T-cell (primary cell): ENCODE measurements at regions not wholly inside any gene's neighbourhood (a gene's known extent, or its start where the extent isn't known, plus 50 kb on each side); places are given as distances from the start of the nearest gene placed in this dataset.

Experiments
- ATAC-seq, 4 experiments: fragments of 200-7000 bp in 3 of 4; fragments of 150-1000 bp in 1 of 4; cut with Tn5 transposase; replicated peaks in 1 of 4; 1 replicate in 3 of 4; 2 replicates in 1 of 4; pipeline ENCODE4 v1.10.0; 2021; ENCODE audit warnings: moderate library complexity in 3 of 4, mild to moderate bottlenecking in 2 of 4, moderate number of reproducible peaks in 1 of 4
- CTCF ChIA-PET, 2 donors: fragments of 300-600 bp; sonication (Branson Sonifier 250); formaldehyde crosslinking; loops; one replicate each; lab custom pipeline; 2022; ENCODE audit warnings: antibody characterized with exemption in 2 of 2; lab: Charles Lee
- POLR2A ChIA-PET, 2 donors: fragments of 300-600 bp; sonication (Branson Sonifier 250); formaldehyde crosslinking; loops; one replicate each; lab custom pipeline; 2022; ENCODE audit warnings: antibody characterized with exemption in 2 of 2; lab: Charles Lee
- DNase-seq, 35 experiments: peaks; one replicate each; pipeline versions ENCODE4 v3.0.0 to v3.0.0-alpha.2; 2013 to 2023
- H3K27ac ChIP-seq: one replicate; pipeline ENCODE4 v1.5.1; 2013; ENCODE audit warnings: low read length
- H3K27me3 ChIP-seq, 2 experiments: replicated peaks in 1 of 2; 1 replicate in 1 of 2; 2 replicates in 1 of 2; pipeline versions ENCODE4 v1.6.1 to v1.7.0; 2013; ENCODE audit warnings: low read length in 1 of 2, mixed read lengths in 1 of 2; ENCODE audit not compliant: control insufficient read depth in 2 of 2, insufficient read depth in 2 of 2; ENCODE audit errors: extremely low read depth in 1 of 2
- H3K36me3 ChIP-seq, 2 donors: 1 replicate in 1 of 2; 2 replicates in 1 of 2; pipeline versions ENCODE4 v1.6.1 to v1.7.0; 2013; ENCODE audit warnings: low read length in 1 of 2; ENCODE audit not compliant: control insufficient read depth in 2 of 2, insufficient read depth in 1 of 2; ENCODE audit errors: extremely low read depth in 1 of 2
- H3K4me1 ChIP-seq, 2 experiments: 1 replicate in 1 of 2; 2 replicates in 1 of 2; pipeline versions ENCODE4 v1.6.1 to v1.7.0; 2013; ENCODE audit warnings: low read length in 2 of 2, mixed read lengths in 1 of 2; ENCODE audit not compliant: insufficient read depth in 2 of 2, control insufficient read depth in 1 of 2; ENCODE audit errors: extremely low read depth in 1 of 2
- H3K4me3 ChIP-seq, 2 donors: 1 replicate in 1 of 2; 2 replicates in 1 of 2; pipeline versions ENCODE4 v1.5.1 to v1.7.0; 2013; ENCODE audit warnings: mild to moderate bottlenecking in 2 of 2, low read length in 1 of 2, moderate library complexity in 1 of 2; ENCODE audit not compliant: control insufficient read depth in 1 of 2; ENCODE audit errors: extremely low read depth in 1 of 2
- H3K9me3 ChIP-seq: 2 replicates; pipeline ENCODE4 v1.7.0; 2013
- H3K27ac Mint-ChIP-seq, 2 donors: one replicate each; pipeline ENCODE4 v1.8.0; 2020 to 2021; ENCODE audit warnings: mild to moderate bottlenecking in 2 of 2, mixed read lengths in 2 of 2
- H3K27me3 Mint-ChIP-seq, 2 donors: one replicate each; pipeline ENCODE4 v1.8.0; 2021 to 2022; ENCODE audit warnings: mixed read lengths in 2 of 2
- H3K36me3 Mint-ChIP-seq: one replicate; pipeline ENCODE4 v1.8.0; 2021; ENCODE audit warnings: mixed read lengths
- H3K4me1 Mint-ChIP-seq, 3 donors: one replicate each; pipeline ENCODE4 v1.8.0; 2020 to 2022; ENCODE audit warnings: mixed read lengths in 3 of 3, mild to moderate bottlenecking in 1 of 3
- H3K4me3 Mint-ChIP-seq, 3 donors: one replicate each; pipeline ENCODE4 v1.8.0; 2020 to 2022; ENCODE audit warnings: mild to moderate bottlenecking in 3 of 3, mixed read lengths in 3 of 3, moderate library complexity in 3 of 3
- H3K9me3 Mint-ChIP-seq, 3 donors: one replicate each; pipeline ENCODE4 v1.8.0; 2020 to 2022; ENCODE audit warnings: mixed read lengths in 3 of 3
- WGBS: methylation state at CpG from one replicate; pipeline ENCODE4 v1.1.5; 2013; ENCODE audit warnings: missing lambda C conversion rate; ENCODE audit not compliant: insufficient coverage; 5-methylcytosine and 5-hydroxymethylcytosine counted together

DNA sequence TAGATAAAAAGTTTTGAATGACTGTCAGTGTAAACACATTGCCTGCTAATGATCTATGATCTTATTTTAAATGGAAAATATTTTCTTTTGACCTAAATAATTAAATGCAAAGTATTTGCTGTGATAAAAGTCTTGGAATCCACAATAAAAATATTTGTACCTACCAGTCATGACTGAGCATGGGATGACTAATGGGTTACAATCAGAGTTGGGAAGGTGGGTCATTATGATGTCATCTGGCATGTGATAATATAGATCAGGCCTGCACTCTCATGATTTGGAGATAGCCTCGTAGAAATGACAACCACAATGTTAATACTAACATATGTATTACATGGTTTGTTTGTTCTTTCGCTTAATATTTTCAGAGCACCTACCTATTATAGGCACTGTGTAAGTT lies 848.8 kb upstream of the KLHL29 start:
- POLR2A ChIA-PET = no interaction called here
- Histone ChIP-seq H3K27me3 (no peaks in the 10 kb centered on the region), H3K4me3 (no peak overlapping the region), H3K27ac (no peak overlapping the region), H3K36me3 (no peaks in the 10 kb centered on the region), H3K4me1 (no peaks in the 10 kb centered on the region), H3K9me3 (no peaks in the 10 kb centered on the region)
- Mint-ChIP-seq H3K9me3 (peaks cover 10 to 28% (median 20%) of the 10 kb centered on the region in 3 donors), H3K27ac (no peak overlapping the region), H3K27me3 (no peaks in the 10 kb centered on the region), H3K4me3 (no peak overlapping the region), H3K4me1 (no peaks in the 10 kb centered on the region), H3K36me3 (no peaks in the 10 kb centered on the region)
- WGBS = no CpG with 5 or more reads among the region's 2 CpGs
- DNase-seq (no peak), ATAC-seq (no peak)
- CTCF ChIA-PET = no interaction called here

DNA sequence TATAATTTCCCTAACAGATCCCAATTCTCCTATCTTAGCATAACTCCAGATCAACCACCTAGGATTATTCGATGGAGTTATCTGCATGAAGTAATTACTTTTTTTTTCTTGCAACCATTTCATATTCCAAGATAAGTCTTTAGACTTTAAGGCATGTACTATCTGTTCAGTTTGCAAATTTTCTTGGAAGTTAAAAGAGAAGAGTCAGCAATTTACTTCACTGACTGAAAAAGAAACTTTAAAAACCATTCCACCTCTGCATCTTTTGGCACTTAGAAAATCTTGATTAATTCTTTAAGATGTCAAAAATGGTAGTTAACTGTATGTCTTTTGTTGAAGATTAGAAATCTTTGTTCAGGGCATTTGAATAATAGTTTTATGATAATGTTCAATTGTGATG lies 830.5 kb upstream of the KLHL29 start:
- H3K27ac Mint-ChIP-seq = no peak overlapping the region
- H3K9me3 Mint-ChIP-seq = peaks cover 5 to 19% (median 13%) of the 10 kb centered on the region in 3 donors
- H3K27me3 ChIP-seq = no peaks in the 10 kb centered on the region

DNA sequence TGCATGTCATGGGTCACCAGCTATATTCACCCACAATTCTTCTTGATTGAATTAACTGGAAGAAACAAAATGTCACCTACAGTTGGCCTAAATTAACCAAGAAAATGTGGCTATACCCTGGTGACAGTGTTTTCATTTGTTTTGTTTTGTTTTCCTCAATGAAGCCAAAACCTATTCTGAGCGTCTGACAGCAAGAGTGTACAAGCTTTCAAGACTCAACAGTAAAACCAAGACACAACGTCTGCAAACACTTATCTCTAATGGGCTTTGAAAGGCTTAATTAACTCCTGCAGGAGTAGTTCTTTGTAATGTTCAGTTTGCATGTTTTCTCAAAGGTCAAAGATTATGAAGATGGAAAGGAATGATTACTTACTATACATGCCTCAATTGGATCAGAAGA lies 827.6 kb upstream of the KLHL29 start:
- Mint-ChIP-seq H3K27ac (no peak overlapping the region), H3K9me3 (peaks cover 0 to 19% (median 12%) of the 10 kb centered on the region in 3 donors), H3K4me3 (no peak overlapping the region), H3K36me3 (no peaks in the 10 kb centered on the region), H3K4me1 (no peaks in the 10 kb centered on the region), H3K27me3 (no peaks in the 10 kb centered on the region)
- Histone ChIP-seq H3K27me3 (no peaks in the 10 kb centered on the region), H3K27ac (no peak overlapping the region), H3K4me1 (no peaks in the 10 kb centered on the region), H3K9me3 (no peaks in the 10 kb centered on the region), H3K36me3 (no peaks in the 10 kb centered on the region), H3K4me3 (no peak overlapping the region)
- no peak for DNase-seq
- ATAC-seq = no peak
- ChIA-PET POLR2A (no interaction called here), CTCF (no interaction called here)
- WGBS = no CpG with 5 or more reads among the region's 2 CpGs

More for the DNA sequence above, 830.5 kb upstream of the KLHL29 start:
- no CpG with 5 or more reads among the region's 1 CpG for WGBS
- ATAC-seq = no peak
- ChIA-PET POLR2A (no interaction called here), CTCF (no interaction called here)
- no peak for DNase-seq
- Mint-ChIP-seq H3K27me3 (no peaks in the 10 kb centered on the region), H3K4me1 (no peaks in the 10 kb centered on the region), H3K36me3 (no peaks in the 10 kb centered on the region), H3K4me3 (no peak overlapping the region)
- Histone ChIP-seq H3K4me1 (no peaks in the 10 kb centered on the region), H3K9me3 (no peaks in the 10 kb centered on the region), H3K4me3 (no peak overlapping the region), H3K27ac (no peak overlapping the region), H3K36me3 (no peaks in the 10 kb centered on the region)

DNA sequence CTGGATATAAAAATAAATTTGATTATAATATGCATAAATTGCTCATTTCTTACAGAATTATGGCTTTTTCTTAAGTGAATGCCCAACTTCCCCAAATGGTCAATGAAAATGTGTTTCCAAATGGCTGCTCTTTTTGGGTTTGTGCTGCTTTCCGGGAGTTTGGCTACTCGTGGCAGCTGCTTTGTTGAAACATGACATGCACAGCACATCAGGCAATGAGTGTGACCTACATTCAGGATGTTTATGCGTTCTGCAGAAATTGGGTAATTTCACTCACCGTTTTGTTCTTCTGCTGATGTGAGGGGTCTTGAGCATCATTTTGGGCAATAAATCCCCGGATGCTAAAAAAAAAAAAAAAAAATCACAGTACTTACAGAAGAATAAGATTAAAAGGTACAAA lies 825.0 kb upstream of the KLHL29 start:
- DNase-seq = no peak
- POLR2A ChIA-PET = no interaction called here
- Mint-ChIP-seq H3K36me3 (no peaks in the 10 kb centered on the region), H3K27me3 (no peaks in the 10 kb centered on the region), H3K4me1 (no peaks in the 10 kb centered on the region), H3K27ac (no peak overlapping the region), H3K4me3 (no peak overlapping the region), H3K9me3 (peaks cover 12 to 20% (median 12%) of the 10 kb centered on the region in 3 donors)
- no peaks in the 10 kb centered on the region for H3K4me1 ChIP-seq
- H3K9me3 ChIP-seq = no peaks in the 10 kb centered on the region
- no peaks in the 10 kb centered on the region for H3K36me3 ChIP-seq
- no peaks in the 10 kb centered on the region for H3K27me3 ChIP-seq
- 76% methylated on average over 3 of the region's 5 CpGs for WGBS
- H3K27ac ChIP-seq = no peak overlapping the region
- no peak for ATAC-seq
- CTCF ChIA-PET = no interaction called here
- no peak overlapping the region for H3K4me3 ChIP-seq

DNA sequence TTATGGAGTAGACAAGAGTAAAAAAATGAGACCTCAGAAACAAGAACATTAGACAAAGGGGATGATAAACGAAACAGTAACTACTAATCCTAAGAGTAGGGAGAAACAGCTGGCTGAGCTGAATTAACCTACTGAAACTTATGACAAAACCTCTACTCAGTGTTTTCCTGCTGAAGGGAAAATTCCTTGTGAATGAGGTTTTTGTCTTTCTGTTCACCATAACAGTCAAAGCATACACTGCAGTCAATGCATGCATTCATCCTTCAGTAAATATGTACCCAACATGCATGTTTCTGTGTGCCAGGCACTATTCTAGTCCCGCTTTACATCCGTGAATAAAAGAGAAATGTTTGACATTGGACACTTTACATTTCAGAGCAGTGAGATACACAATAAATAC lies 805.6 kb upstream of the KLHL29 start:
- ChIA-PET POLR2A (no interaction called here), CTCF (no interaction called here)
- Histone ChIP-seq H3K36me3 (no peaks in the 10 kb centered on the region), H3K9me3 (no peaks in the 10 kb centered on the region), H3K27ac (no peak overlapping the region), H3K4me3 (no peak overlapping the region), H3K27me3 (no peaks in the 10 kb centered on the region), H3K4me1 (no peaks in the 10 kb centered on the region)
- Mint-ChIP-seq H3K4me1 (no peaks in the 10 kb centered on the region), H3K27ac (no peak overlapping the region), H3K27me3 (no peaks in the 10 kb centered on the region), H3K4me3 (no peak overlapping the region), H3K36me3 (no peaks in the 10 kb centered on the region), H3K9me3 (peaks cover 19 to 33% (median 22%) of the 10 kb centered on the region in 3 donors)
- DNase-seq (no peak), ATAC-seq (no peak)
- WGBS = no CpG with 5 or more reads among the region's 3 CpGs

DNA sequence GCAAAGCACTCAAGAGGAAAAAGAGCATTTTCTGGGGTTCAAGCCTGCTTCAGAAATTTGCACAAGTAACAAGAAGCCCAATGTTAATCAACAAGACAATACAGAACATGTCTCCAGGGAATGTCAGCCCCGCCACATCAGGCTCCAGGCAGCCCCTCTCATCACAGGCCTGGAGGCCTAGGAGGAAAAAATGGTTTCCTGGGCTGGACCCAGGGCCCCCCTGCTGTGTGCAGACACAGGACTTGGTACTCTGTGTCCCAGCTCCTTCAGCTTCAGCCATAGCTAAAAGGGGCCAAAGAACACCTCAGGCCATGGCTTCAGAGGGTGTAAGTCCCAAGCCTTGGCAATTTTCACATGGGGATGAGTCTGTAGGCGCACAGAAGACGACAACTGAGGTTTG lies 802.9 kb upstream of the KLHL29 start:
- H3K36me3 ChIP-seq = no peaks in the 10 kb centered on the region
- no peak overlapping the region for H3K27ac ChIP-seq
- no peaks in the 10 kb centered on the region for H3K27me3 Mint-ChIP-seq
- 65% methylated on average over 3 of the region's 3 CpGs for WGBS
- ChIA-PET CTCF (no interaction called here), POLR2A (no interaction called here)
- DNase-seq = no peak
- H3K4me3 ChIP-seq = no peak overlapping the region
- no peak overlapping the region for H3K27ac Mint-ChIP-seq
- no peak for ATAC-seq
- H3K4me1 ChIP-seq = no peaks in the 10 kb centered on the region
- no peaks in the 10 kb centered on the region for H3K27me3 ChIP-seq
- no peaks in the 10 kb centered on the region for H3K9me3 ChIP-seq
- no peaks in the 10 kb centered on the region for H3K36me3 Mint-ChIP-seq
- H3K4me1 Mint-ChIP-seq = no peaks in the 10 kb centered on the region
- H3K4me3 Mint-ChIP-seq = no peak overlapping the region
- H3K9me3 Mint-ChIP-seq = peaks cover 19 to 22% (median 20%) of the 10 kb centered on the region in 3 donors

DNA sequence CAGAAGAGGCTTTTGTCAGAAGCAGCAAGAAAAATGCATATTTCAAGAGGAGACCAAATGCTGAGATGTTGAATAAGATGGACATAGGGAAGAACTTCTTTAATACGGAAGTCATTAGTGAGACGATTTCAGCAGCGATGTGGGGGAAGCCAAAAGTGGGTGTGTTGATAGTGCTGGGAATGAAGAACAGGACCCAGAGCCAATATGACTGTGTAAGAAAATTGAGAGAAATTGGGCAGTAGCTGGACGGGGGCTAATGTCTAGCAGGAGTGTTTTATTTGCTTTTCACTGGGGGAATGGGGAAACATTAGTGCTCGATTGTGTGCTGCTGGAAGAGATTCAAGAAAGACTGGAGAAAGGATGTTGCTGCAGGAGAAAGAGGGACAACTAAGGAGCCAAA lies 788.7 kb upstream of the KLHL29 start:
- Mint-ChIP-seq H3K36me3 (no peaks in the 10 kb centered on the region), H3K27ac (no peak overlapping the region), H3K4me3 (no peak overlapping the region), H3K27me3 (no peaks in the 10 kb centered on the region), H3K4me1 (no peaks in the 10 kb centered on the region), H3K9me3 (peaks cover 12 to 27% (median 21%) of the 10 kb centered on the region in 3 donors)
- Histone ChIP-seq H3K27me3 (no peaks in the 10 kb centered on the region), H3K9me3 (peaks cover 5% of the 10 kb centered on the region), H3K4me3 (no peak overlapping the region), H3K36me3 (no peaks in the 10 kb centered on the region), H3K27ac (no peak overlapping the region), H3K4me1 (no peaks in the 10 kb centered on the region)
- DNase-seq (no peak), ATAC-seq (no peak)
- 90% methylated on average over 5 of the region's 5 CpGs for WGBS
- ChIA-PET POLR2A (no interaction called here), CTCF (no interaction called here)
